ENCODE measurements at regions not wholly inside any gene's neighbourhood (a gene's known extent, or its start where the extent isn't known, plus 50 kb on each side); places are given as distances from the start of the nearest gene placed in this dataset.
"Not testable (repeated sequence)": the region's sequence is repeated elsewhere in the genome, so short reads cannot be mapped to it uniquely, and the experiment has no call there.

- no peak for DNase-seq (ENCODE audit: low read depth, low spot score)
Observed at GRCh38 chr4:43391069-43391468, 498.6 kb downstream of the GRXCR1 start.

GRCh38 chr4:43394976-43395375, 502.5 kb downstream of the GRXCR1 start:
- no peak for DNase-seq (ENCODE audit: low read depth, low spot score)
- H3K4me3 ChIP-seq (ENCODE audit: low read length): no peak overlapping the region

More at GRCh38 chr4:43391069-43391468, 498.6 kb downstream of the GRXCR1 start:
- H3K4me3 ChIP-seq (ENCODE audit: low read length): no peak overlapping the region

- DNase-seq (ENCODE audit: low read depth, low spot score): no peak
- no peak overlapping the region for H3K4me3 ChIP-seq (ENCODE audit: low read length)
Observed at GRCh38 chr4:43399726-43400125, 507.2 kb downstream of the GRXCR1 start.

GRCh38 chr4:43402393-43402792, 509.9 kb downstream of the GRXCR1 start:
- H3K4me3 ChIP-seq (ENCODE audit: low read length): no peak overlapping the region
- DNase-seq (ENCODE audit: low read depth, low spot score): no peak

- DNase-seq (ENCODE audit: low read depth, low spot score): no peak
- no peak overlapping the region for H3K4me3 ChIP-seq (ENCODE audit: low read length)
Observed at GRCh38 chr4:43410636-43411035, 518.1 kb downstream of the GRXCR1 start.

GRCh38 chr4:43411226-43411625, 518.7 kb downstream of the GRXCR1 start:
- no peak for DNase-seq (ENCODE audit: low read depth, low spot score)
- H3K4me3 ChIP-seq (ENCODE audit: low read length): no peak overlapping the region

GRCh38 chr4:43423276-43423675, 530.8 kb downstream of the GRXCR1 start:
- DNase-seq (ENCODE audit: low read depth, low spot score): no peak
- no peak overlapping the region for H3K4me3 ChIP-seq (ENCODE audit: low read length)

GRCh38 chr4:43425206-43425605, 532.7 kb downstream of the GRXCR1 start:
- H3K4me3 ChIP-seq (ENCODE audit: low read length): no peak overlapping the region
- DNase-seq (ENCODE audit: low read depth, low spot score): no peak

- H3K4me3 ChIP-seq (ENCODE audit: low read length): no peak overlapping the region
- no peak for DNase-seq (ENCODE audit: low read depth, low spot score)
Observed at GRCh38 chr4:43435291-43435690, 542.8 kb downstream of the GRXCR1 start.

GRCh38 chr4:43452948-43453347, 560.4 kb downstream of the GRXCR1 start:
- DNase-seq (ENCODE audit: low read depth, low spot score): no peak

GRCh38 chr4:43456383-43456782, 563.9 kb downstream of the GRXCR1 start:
- DNase-seq (ENCODE audit: low read depth, low spot score): no peak
- no peak overlapping the region for H3K4me3 ChIP-seq (ENCODE audit: low read length)

More at GRCh38 chr4:43452948-43453347, 560.4 kb downstream of the GRXCR1 start:
- H3K4me3 ChIP-seq (ENCODE audit: low read length): no peak overlapping the region

GRCh38 chr4:43457866-43458265, 565.4 kb downstream of the GRXCR1 start:
- DNase-seq (ENCODE audit: low read depth, low spot score): no peak

GRCh38 chr4:43458293-43458692, 565.8 kb downstream of the GRXCR1 start:
- no peak for DNase-seq (ENCODE audit: low read depth, low spot score)
- no peak overlapping the region for H3K4me3 ChIP-seq (ENCODE audit: low read length)

More at GRCh38 chr4:43457866-43458265, 565.4 kb downstream of the GRXCR1 start:
- H3K4me3 ChIP-seq (ENCODE audit: low read length): no peak overlapping the region

- H3K4me3 ChIP-seq (ENCODE audit: low read length): no peak overlapping the region
- DNase-seq (ENCODE audit: low read depth, low spot score): no peak
Observed at GRCh38 chr4:43471950-43472349, 579.4 kb downstream of the GRXCR1 start.

- DNase-seq (ENCODE audit: low read depth, low spot score): no peak
- no peak overlapping the region for H3K4me3 ChIP-seq (ENCODE audit: low read length)
Observed at GRCh38 chr4:43481526-43481925, 589.0 kb downstream of the GRXCR1 start.

GRCh38 chr4:43485196-43485595, 592.7 kb downstream of the GRXCR1 start:
- no peak overlapping the region for H3K4me3 ChIP-seq (ENCODE audit: low read length)
- DNase-seq (ENCODE audit: low read depth, low spot score): no peak

GRCh38 chr4:43496188-43496587, 603.7 kb downstream of the GRXCR1 start:
- no peak for DNase-seq (ENCODE audit: low read depth, low spot score)
- H3K4me3 ChIP-seq (ENCODE audit: low read length): no peak overlapping the region

GRCh38 chr4:43496602-43497001, 604.1 kb downstream of the GRXCR1 start:
- no peak for DNase-seq (ENCODE audit: low read depth, low spot score)
- H3K4me3 ChIP-seq (ENCODE audit: low read length): no peak overlapping the region

- DNase-seq (ENCODE audit: low read depth, low spot score); H3K4me3 ChIP-seq (ENCODE audit: low read length): not testable (repeated sequence)
Observed at GRCh38 chr4:43505823-43506222, 613.3 kb downstream of the GRXCR1 start.

GRCh38 chr4:43512253-43512652, 619.7 kb downstream of the GRXCR1 start:
- no peak overlapping the region for H3K4me3 ChIP-seq (ENCODE audit: low read length)
- no peak for DNase-seq (ENCODE audit: low read depth, low spot score)

GRCh38 chr4:43525646-43526045, 633.1 kb downstream of the GRXCR1 start:
- H3K4me3 ChIP-seq (ENCODE audit: low read length): no peak overlapping the region
- DNase-seq (ENCODE audit: low read depth, low spot score): no peak

- DNase-seq (ENCODE audit: low read depth, low spot score): no peak
- no peak overlapping the region for H3K4me3 ChIP-seq (ENCODE audit: low read length)
Observed at GRCh38 chr4:43547561-43547960, 655.0 kb downstream of the GRXCR1 start.

All from Jurkat, Clone E6-1 (cell line).